Suprapubic skin (tissue), 4 donors: ENCODE measurements at regions not wholly inside any gene's neighbourhood (a gene's known extent, or its start where the extent isn't known, plus 50 kb on each side); places are given as distances from the start of the nearest gene placed in this dataset.

Experiments
- DNase-seq, 2 donors: peaks; one replicate each; pipeline ENCODE4 v3.0.0-alpha.2; 2019; ENCODE audit warnings: low spot score in 2 of 2
- H3K27ac ChIP-seq: fragments of 200-600 bp; sonication (generic); one replicate; pipeline ENCODE4 v1.5.1; 2019
- H3K27me3 ChIP-seq: fragments of 200-600 bp; sonication (generic); one replicate; pipeline ENCODE4 v1.5.1; 2019
- H3K36me3 ChIP-seq: fragments of 200-600 bp; sonication (generic); one replicate; pipeline ENCODE4 v1.5.1; 2019
- H3K4me1 ChIP-seq: fragments of 200-600 bp; sonication (generic); one replicate; pipeline ENCODE4 v1.5.1; 2019
- H3K4me3 ChIP-seq: fragments of 200-600 bp; sonication (generic); one replicate; pipeline ENCODE4 v1.5.1; 2019; ENCODE audit warnings: mild to moderate bottlenecking
- H3K9me3 ChIP-seq: fragments of 200-600 bp; sonication (generic); one replicate; pipeline ENCODE4 v1.5.1; 2019
- CTCF ChIP-seq, 2 donors: fragments of 200-600 bp in 1 of 2; fragments of 450-650 bp in 1 of 2; sonication (generic) in 1 of 2; IDR thresholded peaks; one replicate each; pipeline ENCODE4 v1.5.1; 2016 to 2019; ENCODE audit warnings: antibody characterized with exemption in 2 of 2, mild to moderate bottlenecking in 1 of 2, moderate library complexity in 1 of 2
- EP300 ChIP-seq: sonication (generic); formaldehyde crosslinking; IDR thresholded peaks from one replicate; pipeline ENCODE4 v1.6.1; 2017; ENCODE audit warnings: antibody characterized with exemption
- POLR2A ChIP-seq, 2 donors: fragments of 450-650 bp; IDR thresholded peaks; one replicate each; pipeline ENCODE4 v1.6.1; 2017; ENCODE audit warnings: antibody characterized with exemption in 2 of 2, mild to moderate bottlenecking in 2 of 2, moderate library complexity in 2 of 2
- POLR2AphosphoS5 ChIP-seq, 3 donors: sonication (generic); formaldehyde crosslinking; IDR thresholded peaks; one replicate each; pipeline ENCODE4 v1.6.1; 2017; ENCODE audit warnings: antibody characterized with exemption in 3 of 3
- WGBS: methylation state at CpG from one replicate; pipeline ENCODE4 v1.1.5; 2018; 5-methylcytosine and 5-hydroxymethylcytosine counted together

GRCh38 chr2:207284556-207285472 is 119.1 kb upstream of the KLF7 start:
- no peak overlapping the region for H3K4me3 ChIP-seq
- TF ChIP-seq EP300 (no peak), POLR2A (IDR thresholded peaks at IDR 0.05) (no peak), POLR2AphosphoS5 (IDR thresholded peaks at IDR 0.05) (no peak), CTCF (IDR thresholded peaks at IDR 0.05) (no peak)
- WGBS, result 85% methylated on average over 5 of the region's 5 CpGs
- H3K27ac ChIP-seq, result no peak overlapping the region
- no peak for DNase-seq
- no peaks in the 10 kb centered on the region for H3K36me3 ChIP-seq
- H3K4me1 ChIP-seq, result peaks cover 42% of the 10 kb centered on the region
- no peaks in the 10 kb centered on the region for H3K9me3 ChIP-seq
- H3K27me3 ChIP-seq, result no peaks in the 10 kb centered on the region

GRCh38 chr2:207285473-207285815 is 119.7 kb upstream of the KLF7 start:
- Histone ChIP-seq H3K27me3 (no peaks in the 10 kb centered on the region), H3K36me3 (no peaks in the 10 kb centered on the region), H3K27ac (no peak overlapping the region), H3K4me3 (no peak overlapping the region), H3K9me3 (no peaks in the 10 kb centered on the region), H3K4me1 (peaks cover 42% of the 10 kb centered on the region)
- TF ChIP-seq POLR2AphosphoS5 (IDR thresholded peaks at IDR 0.05) (no peak), EP300 (no peak), CTCF (IDR thresholded peaks at IDR 0.05) (no peak), POLR2A (IDR thresholded peaks at IDR 0.05) (no peak)
- DNase-seq, result no peak
- 59% methylated on average over 3 of the region's 3 CpGs for WGBS

- 78% methylated on average over 2 of the region's 2 CpGs for WGBS
Measured at GRCh38 chr2:207286106-207286505, 120.4 kb upstream of the KLF7 start.

GRCh38 chr2:207288628-207289027 is 122.9 kb upstream of the KLF7 start:
- DNase-seq, result no peak
- TF ChIP-seq CTCF (IDR thresholded peaks at IDR 0.05) (no peak), POLR2A (IDR thresholded peaks at IDR 0.05) (no peak), EP300 (no peak), POLR2AphosphoS5 (IDR thresholded peaks at IDR 0.05) (no peak)
- Histone ChIP-seq H3K27me3 (no peaks in the 10 kb centered on the region), H3K27ac (no peak overlapping the region), H3K4me1 (peaks cover 34% of the 10 kb centered on the region), H3K36me3 (no peaks in the 10 kb centered on the region), H3K4me3 (no peak overlapping the region), H3K9me3 (no peaks in the 10 kb centered on the region)
- 46% methylated on average over 4 of the region's 4 CpGs for WGBS

More at GRCh38 chr2:207286106-207286505, 120.4 kb upstream of the KLF7 start:
- H3K4me3 ChIP-seq, result no peak overlapping the region
- DNase-seq, result no peak
- H3K27ac ChIP-seq, result no peak overlapping the region
- no peaks in the 10 kb centered on the region for H3K9me3 ChIP-seq
- TF ChIP-seq CTCF (IDR thresholded peaks at IDR 0.05), result no peak
- no peak for TF ChIP-seq EP300
- no peak for TF ChIP-seq POLR2A (IDR thresholded peaks at IDR 0.05)
- no peak for TF ChIP-seq POLR2AphosphoS5 (IDR thresholded peaks at IDR 0.05)
- H3K36me3 ChIP-seq, result no peaks in the 10 kb centered on the region
- H3K27me3 ChIP-seq, result no peaks in the 10 kb centered on the region
- peaks cover 42% of the 10 kb centered on the region for H3K4me1 ChIP-seq

GRCh38 chr2:207289295-207290018 is 123.7 kb upstream of the KLF7 start:
- no peak for TF ChIP-seq POLR2AphosphoS5 (IDR thresholded peaks at IDR 0.05)
- no peak for TF ChIP-seq EP300
- Histone ChIP-seq H3K9me3 (no peaks in the 10 kb centered on the region), H3K27me3 (no peaks in the 10 kb centered on the region), H3K4me1 (peaks cover 29% of the 10 kb centered on the region), H3K4me3 (no peak overlapping the region), H3K27ac (no peak overlapping the region), H3K36me3 (no peaks in the 10 kb centered on the region)
- no peak for DNase-seq
- WGBS, result 34% methylated on average over 2 of the region's 2 CpGs
